Neutrophil (primary cell): ENCODE measurements at regions not wholly inside any gene's neighbourhood (a gene's known extent, or its start where the extent isn't known, plus 50 kb on each side); places are given as distances from the start of the nearest gene placed in this dataset.

Experiments
- H3K27ac ChIP-seq: fragments of 200-600 bp; sonication (generic); 2 replicates; pipeline ENCODE4 v1.5.1; 2016; ENCODE audit warnings: mild to moderate bottlenecking, moderate library complexity
- H3K27me3 ChIP-seq: fragments of 200-600 bp; sonication (generic); 2 replicates; pipeline ENCODE4 v1.6.0; 2016; ENCODE audit warnings: mild to moderate bottlenecking
- H3K36me3 ChIP-seq: fragments of 200-600 bp; sonication (generic); 2 replicates; pipeline ENCODE4 v1.5.1; 2017
- H3K4me1 ChIP-seq, 2 experiments: fragments of 200-600 bp in 1 of 2; sonication (generic) in 1 of 2; 1 replicate in 1 of 2; 2 replicates in 1 of 2; pipeline versions ENCODE4 v1.5.1 to v1.6.1; 2013 to 2016; ENCODE audit warnings: low read depth in 1 of 2, low read length in 1 of 2, mild to moderate bottlenecking in 1 of 2, moderate library complexity in 1 of 2; ENCODE audit not compliant: control insufficient read depth in 1 of 2, insufficient read depth in 1 of 2
- H3K4me3 ChIP-seq, 2 experiments: fragments of 200-600 bp in 1 of 2; sonication (generic) in 1 of 2; 1 replicate in 1 of 2; 2 replicates in 1 of 2; pipeline ENCODE4 v1.5.1; 2013 to 2016; ENCODE audit warnings: low read depth in 1 of 2, low read length in 1 of 2, mild to moderate bottlenecking in 1 of 2, moderate library complexity in 1 of 2
- H3K9me3 ChIP-seq: fragments of 200-600 bp; sonication (generic); 2 replicates; pipeline ENCODE4 v1.5.1; 2016
- CTCF ChIP-seq: fragments of 200-600 bp; sonication (generic); IDR thresholded peaks from 2 replicates; pipeline ENCODE4 v1.5.1; 2016; ENCODE audit warnings: antibody characterized with exemption

DNA sequence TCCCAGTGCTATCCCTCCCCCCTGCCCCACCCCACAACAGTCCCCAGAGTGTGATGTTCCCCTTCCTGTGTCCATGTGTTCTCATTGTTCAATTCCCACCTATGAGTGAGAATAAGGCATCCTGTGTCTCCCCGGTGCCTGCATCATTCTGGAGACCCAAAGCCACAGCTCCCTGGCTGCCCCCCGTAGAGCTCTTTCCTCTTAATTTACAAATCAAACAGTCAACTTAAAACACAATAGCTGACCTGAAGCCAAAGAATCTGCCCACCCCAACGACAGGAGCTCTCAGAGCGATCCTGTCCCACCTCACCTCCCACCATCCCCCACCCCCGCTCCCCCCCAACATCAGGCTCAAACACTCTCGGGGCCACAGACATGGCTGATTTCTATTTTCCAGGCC lies 558.3 kb downstream of the BRD1 start:
- no peaks in the 10 kb centered on the region for H3K4me1 ChIP-seq
- no peaks in the 10 kb centered on the region for H3K9me3 ChIP-seq
- H3K27ac ChIP-seq, result no peak overlapping the region
- TF ChIP-seq CTCF, result no peak
- no peak overlapping the region for H3K4me3 ChIP-seq
- peaks cover 53% of the 10 kb centered on the region for H3K27me3 ChIP-seq
- no peaks in the 10 kb centered on the region for H3K36me3 ChIP-seq

- no peaks in the 10 kb centered on the region for H3K9me3 ChIP-seq
- H3K36me3 ChIP-seq, result no peaks in the 10 kb centered on the region
- H3K27me3 ChIP-seq, result peaks cover 53% of the 10 kb centered on the region
- H3K27ac ChIP-seq, result no peak overlapping the region
- H3K4me3 ChIP-seq, result no peak overlapping the region
- TF ChIP-seq CTCF, result no peak
- no peaks in the 10 kb centered on the region for H3K4me1 ChIP-seq
These were observed 558.7 kb downstream of the BRD1 start for GRCh38 chr22:49268924-49269323.

DNA sequence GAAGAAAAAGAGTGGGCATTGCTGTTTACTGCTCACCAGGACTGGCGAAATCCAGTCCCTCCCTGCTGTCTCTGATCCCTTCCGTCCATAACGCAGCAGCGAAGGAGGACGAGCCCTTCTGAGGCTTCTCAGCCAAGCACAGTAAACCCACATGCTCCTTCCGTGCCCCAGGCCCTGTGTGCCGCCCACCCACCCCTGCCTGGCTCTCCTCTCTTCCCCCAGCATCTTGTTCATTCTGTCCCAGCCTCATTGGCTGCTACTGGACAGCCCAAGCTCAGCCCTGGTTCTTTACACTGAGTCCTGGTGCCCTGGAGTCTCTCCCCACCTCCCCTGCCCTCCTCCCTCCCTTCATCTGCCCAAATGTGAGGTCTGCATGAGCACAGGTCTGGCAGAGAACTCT lies 559.7 kb downstream of the BRD1 start:
- Histone ChIP-seq H3K36me3 (no peaks in the 10 kb centered on the region), H3K9me3 (no peaks in the 10 kb centered on the region), H3K27me3 (peaks cover 53% of the 10 kb centered on the region), H3K4me3 (no peak overlapping the region), H3K27ac (no peak overlapping the region), H3K4me1 (no peaks in the 10 kb centered on the region)
- TF ChIP-seq CTCF, result no peak

- no peak overlapping the region for H3K27ac ChIP-seq
- no peaks in the 10 kb centered on the region for H3K36me3 ChIP-seq
- no peak overlapping the region for H3K4me3 ChIP-seq
- peaks cover 44% of the 10 kb centered on the region for H3K27me3 ChIP-seq
- no peaks in the 10 kb centered on the region for H3K4me1 ChIP-seq
- TF ChIP-seq CTCF, result no peak
- no peaks in the 10 kb centered on the region for H3K9me3 ChIP-seq
These were observed 560.8 kb downstream of the BRD1 start for GRCh38 chr22:49266561-49267519.

DNA sequence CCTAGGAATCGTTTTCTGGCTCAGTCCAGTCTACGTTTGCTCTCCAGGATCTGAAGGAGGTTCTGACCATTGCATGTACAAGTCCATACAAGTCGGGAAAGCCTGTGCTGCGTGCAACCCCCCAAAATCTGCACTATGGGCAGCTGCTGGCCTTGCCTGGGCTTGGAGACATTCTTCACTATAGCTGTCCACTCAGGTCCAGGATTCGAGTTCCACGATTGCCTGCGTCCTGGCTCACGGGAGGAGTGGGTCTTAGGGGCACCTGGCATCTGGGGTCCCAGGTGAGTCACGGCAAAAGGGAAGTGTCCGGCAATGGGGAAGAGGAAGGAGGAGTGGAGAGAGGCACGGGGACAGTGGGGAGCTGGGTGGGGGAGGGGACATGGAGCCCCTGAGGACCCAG lies 563.0 kb downstream of the BRD1 start:
- Histone ChIP-seq H3K4me3 (no peak overlapping the region), H3K4me1 (no peaks in the 10 kb centered on the region), H3K27ac (no peak overlapping the region), H3K27me3 (peaks cover 23% of the 10 kb centered on the region), H3K9me3 (no peaks in the 10 kb centered on the region), H3K36me3 (no peaks in the 10 kb centered on the region)
- no peak for TF ChIP-seq CTCF
